ENCODE measurements at regions not wholly inside any gene's neighbourhood (a gene's known extent, or its start where the extent isn't known, plus 50 kb on each side); places are given as distances from the start of the nearest gene placed in this dataset.

GRCh38 chr1:118253053-118253915, 68.3 kb upstream of the SPAG17 start (continued):
- no peak for TF ChIP-seq CHD2 (IDR thresholded peaks at IDR 0.05; ENCODE audit: low read length, partially characterized antibody)
- TF ChIP-seq IRF3 (IDR thresholded peaks at IDR 0.05; ENCODE audit: low read depth, low read length), result no peak

- no peaks in the 10 kb centered on the region for H3F3A ChIP-seq (replicated peaks; ENCODE audit: insufficient read depth)
- no peaks in the 10 kb centered on the region for H4K20me1 ChIP-seq (ENCODE audit: insufficient read depth)
- POLR2A ChIA-PET, result no interaction called here
- no peaks in the 10 kb centered on the region for H3K9me3 ChIP-seq
- WGBS (ENCODE audit: low lambda C conversion rate), result 6% methylated on average over 3 of the region's 3 CpGs
- H3K4me1 ChIP-seq (ENCODE audit: control insufficient read depth in 1 of 2, insufficient read depth in 2 of 2, low read depth in 1 of 2, low read length in 1 of 2), result no peaks in the 10 kb centered on the region
- no peaks in the 10 kb centered on the region for H3K79me2 ChIP-seq (ENCODE audit: insufficient read depth)
- no peak overlapping the region for H3K27ac ChIP-seq (ENCODE audit: low read depth in 2 of 2, low read length in 1 of 2)
- no peaks in the 10 kb centered on the region; the same call in 1 of the 2 replicates for H3K27me3 ChIP-seq (ENCODE audit: insufficient read depth)
- no peak overlapping the region for H3K4me2 ChIP-seq
- H3K36me3 ChIP-seq (replicated peaks in 1 of 2; ENCODE audit: control insufficient read depth in 1 of 2, insufficient read depth in 2 of 2, low read length in 1 of 2), result no peaks in the 10 kb centered on the region
- H3K9ac ChIP-seq, result no peak overlapping the region
- H3K4me3 ChIP-seq (ENCODE audit: low read depth in 2 of 2, low read length in 1 of 2), result no peak overlapping the region
- CTCF ChIA-PET, result no interaction called here
- no peak for TF ChIP-seq MXI1 (IDR thresholded peaks at IDR 0.05; ENCODE audit: low read depth, low read length)
- TF ChIP-seq YY1 (IDR thresholded peaks at IDR 0.05; ENCODE audit: low read depth), result no peak
- TF ChIP-seq RCOR1 (IDR thresholded peaks at IDR 0.05; ENCODE audit: low read length), result no peak
- TF ChIP-seq FOXM1 (IDR thresholded peaks at IDR 0.05; ENCODE audit: low read depth), result no peak
- no peak for TF ChIP-seq NFIC (IDR thresholded peaks at IDR 0.05; ENCODE audit: borderline replicate concordance)
- TF ChIP-seq GABPA (IDR thresholded peaks at IDR 0.05; ENCODE audit: low read depth), result no peak
- no peak for TF ChIP-seq POLR2AphosphoS5 (IDR thresholded peaks at IDR 0.05; ENCODE audit: low read depth, low read length)
- TF ChIP-seq ZBTB33 (IDR thresholded peaks at IDR 0.05; ENCODE audit: borderline replicate concordance, low read depth), result no peak
- no peak for TF ChIP-seq JUND (IDR thresholded peaks at IDR 0.05)
- TF ChIP-seq RFX5 (IDR thresholded peaks at IDR 0.05; ENCODE audit: low read length), result no peak
- TF ChIP-seq NRF1 (IDR thresholded peaks at IDR 0.05; ENCODE audit: low read depth, low read length), result no peak
- TF ChIP-seq USF1 (IDR thresholded peaks at IDR 0.05; ENCODE audit: borderline replicate concordance, low read depth), result no peak
- no peak for TF ChIP-seq RXRA (IDR thresholded peaks at IDR 0.05; ENCODE audit: borderline replicate concordance, low read depth)
- H2AFZ ChIP-seq (ENCODE audit: low read depth), result no peak overlapping the region
- no peaks in the 10 kb centered on the region for H3K9me2 ChIP-seq
- DNase-seq, result no peak
Observed at GRCh38 chr1:118252624-118253023, 67.6 kb upstream of the SPAG17 start.

Data from SK-N-SH (cell line).